ENCODE measurements at regions not wholly inside any gene's neighbourhood (a gene's known extent, or its start where the extent isn't known, plus 50 kb on each side); places are given as distances from the start of the nearest gene placed in this dataset.

- TF ChIP-seq CTCF (IDR thresholded peaks at IDR 0.05) (no peak), POLR2AphosphoS5 (IDR thresholded peaks at IDR 0.05) (no peak)
Measured at GRCh38 chr1:96362623-96363022, 359.0 kb upstream of the PTBP2 start.

All from sigmoid colon (tissue), 4 donors.